ENCODE measurements at regions not wholly inside any gene's neighbourhood (a gene's known extent, or its start where the extent isn't known, plus 50 kb on each side); places are given as distances from the start of the nearest gene placed in this dataset.
"Not testable (repeated sequence)": the region's sequence is repeated elsewhere in the genome, so short reads cannot be mapped to it uniquely, and the experiment has no call there.

DNA sequence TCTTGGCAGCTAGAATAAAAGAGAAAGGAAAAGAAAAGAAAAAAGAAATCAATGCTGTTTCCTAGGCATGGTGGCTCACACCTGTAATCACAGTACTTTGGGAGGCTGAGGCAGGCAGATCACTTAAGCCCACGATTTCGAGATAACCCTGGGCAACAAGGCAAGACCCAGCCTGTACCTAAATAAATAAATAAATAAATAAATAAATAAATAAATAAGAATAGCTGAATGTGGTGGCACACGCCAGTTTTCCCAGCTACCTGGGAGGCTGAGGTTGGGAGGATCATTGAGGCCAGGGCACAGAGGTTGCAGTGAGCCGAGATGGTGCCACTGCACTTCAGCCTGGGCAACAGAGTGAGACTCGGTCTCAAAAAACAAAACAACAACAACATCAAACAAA, 705.0 kb upstream of the SEMA3D start:
- not testable (repeated sequence) for TF ChIP-seq EP300 (IDR thresholded peaks at IDR 0.05; ENCODE audit: low read depth); POLR2AphosphoS5 (IDR thresholded peaks at IDR 0.05)
- TF ChIP-seq, protein P1, sequence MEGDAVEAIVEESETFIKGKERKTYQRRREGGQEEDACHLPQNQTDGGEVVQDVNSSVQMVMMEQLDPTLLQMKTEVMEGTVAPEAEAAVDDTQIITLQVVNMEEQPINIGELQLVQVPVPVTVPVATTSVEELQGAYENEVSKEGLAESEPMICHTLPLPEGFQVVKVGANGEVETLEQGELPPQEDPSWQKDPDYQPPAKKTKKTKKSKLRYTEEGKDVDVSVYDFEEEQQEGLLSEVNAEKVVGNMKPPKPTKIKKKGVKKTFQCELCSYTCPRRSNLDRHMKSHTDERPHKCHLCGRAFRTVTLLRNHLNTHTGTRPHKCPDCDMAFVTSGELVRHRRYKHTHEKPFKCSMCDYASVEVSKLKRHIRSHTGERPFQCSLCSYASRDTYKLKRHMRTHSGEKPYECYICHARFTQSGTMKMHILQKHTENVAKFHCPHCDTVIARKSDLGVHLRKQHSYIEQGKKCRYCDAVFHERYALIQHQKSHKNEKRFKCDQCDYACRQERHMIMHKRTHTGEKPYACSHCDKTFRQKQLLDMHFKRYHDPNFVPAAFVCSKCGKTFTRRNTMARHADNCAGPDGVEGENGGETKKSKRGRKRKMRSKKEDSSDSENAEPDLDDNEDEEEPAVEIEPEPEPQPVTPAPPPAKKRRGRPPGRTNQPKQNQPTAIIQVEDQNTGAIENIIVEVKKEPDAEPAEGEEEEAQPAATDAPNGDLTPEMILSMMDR (IDR thresholded peaks at IDR 0.05), result not testable (repeated sequence)
